C4-2B (cell line): ENCODE measurements at regions not wholly inside any gene's neighbourhood (a gene's known extent, or its start where the extent isn't known, plus 50 kb on each side); places are given as distances from the start of the nearest gene placed in this dataset.

Experiments
- CTCF ChIP-seq: fragments of 450-650 bp; conservative IDR thresholded peaks from 2 replicates; pipeline ENCODE4 v1.5.1; 2017; ENCODE audit warnings: mild to moderate bottlenecking
- ZFX ChIP-seq: fragments of 450-650 bp; IDR thresholded peaks from 2 replicates; pipeline ENCODE4 v1.6.1; 2017

- TF ChIP-seq CTCF = no peak
- no peak for TF ChIP-seq ZFX
These were observed 92.6 kb upstream of the PODXL start for GRCh38 chr7:131649003-131649541.
